GM06990 (cell line): ENCODE measurements at regions not wholly inside any gene's neighbourhood (a gene's known extent, or its start where the extent isn't known, plus 50 kb on each side); places are given as distances from the start of the nearest gene placed in this dataset.

Experiments
- DNase-seq: peaks from one replicate; pipeline ENCODE4 v3.0.0-alpha.2; 2011; ENCODE audit not compliant: insufficient read length; ENCODE audit errors: extremely low read depth
- H3K27me3 ChIP-seq: replicated peaks from 2 replicates; pipeline ENCODE4 v1.6.0; 2011; ENCODE audit warnings: low read length; ENCODE audit not compliant: control insufficient read depth, insufficient read depth
- H3K36me3 ChIP-seq: 2 replicates; pipeline ENCODE4 v1.5.1; 2011; ENCODE audit warnings: low read length; ENCODE audit not compliant: control insufficient read depth, insufficient read depth
- H3K4me3 ChIP-seq: replicated peaks from 2 replicates; pipeline ENCODE4 v1.5.1; 2011; ENCODE audit warnings: low read depth, mild to moderate bottlenecking, control low read depth, low read length
- CTCF ChIP-seq: IDR thresholded peaks from 2 replicates; pipeline ENCODE4 v1.5.1; 2011; ENCODE audit warnings: low read length, control low read depth, mild to moderate bottlenecking, inconsistent platforms; ENCODE audit not compliant: insufficient read depth, poor library complexity, severe bottlenecking

GRCh38 chr2:45260946-45261345, 251.7 kb upstream of the SIX2 start:
- H3K27me3 ChIP-seq = peaks cover 3% of the 10 kb centered on the region
- no peaks in the 10 kb centered on the region for H3K36me3 ChIP-seq
- no peak overlapping the region for H3K4me3 ChIP-seq
- no peak for DNase-seq
- no peak for TF ChIP-seq CTCF

DNA sequence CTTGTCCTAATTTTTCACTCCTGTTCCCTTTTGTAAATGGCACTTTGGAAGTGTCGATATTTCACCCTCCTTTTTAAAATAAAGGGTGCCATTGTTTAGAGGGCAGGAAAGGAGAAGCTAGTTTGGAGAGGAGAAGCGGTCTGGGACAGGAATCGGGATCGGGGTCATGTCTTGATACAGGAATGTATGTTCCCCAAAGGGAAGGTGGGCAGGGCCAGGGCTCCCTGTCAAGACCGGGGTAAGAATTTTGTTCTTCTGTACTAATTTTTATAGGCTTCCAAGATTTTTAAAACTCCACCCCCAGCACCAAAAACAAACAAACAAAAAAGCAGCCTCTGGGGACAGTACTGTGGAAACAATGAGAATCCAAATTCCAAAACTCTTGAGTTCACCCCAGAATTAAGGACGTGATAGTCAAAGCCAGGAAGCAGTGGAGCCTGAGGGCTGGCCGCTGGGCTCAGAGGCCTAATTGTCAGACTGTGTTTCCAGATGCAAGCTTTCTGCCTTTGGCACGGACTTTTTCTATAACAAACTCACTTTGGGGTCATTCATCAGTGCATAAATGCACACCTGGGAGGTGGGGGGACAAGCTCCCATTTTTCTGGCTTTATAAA, 250.4 kb upstream of the SIX2 start:
- no peak for TF ChIP-seq CTCF
- Histone ChIP-seq H3K4me3 (no peak overlapping the region), H3K36me3 (no peaks in the 10 kb centered on the region), H3K27me3 (peaks cover 3% of the 10 kb centered on the region)
- DNase-seq = no peak

DNA sequence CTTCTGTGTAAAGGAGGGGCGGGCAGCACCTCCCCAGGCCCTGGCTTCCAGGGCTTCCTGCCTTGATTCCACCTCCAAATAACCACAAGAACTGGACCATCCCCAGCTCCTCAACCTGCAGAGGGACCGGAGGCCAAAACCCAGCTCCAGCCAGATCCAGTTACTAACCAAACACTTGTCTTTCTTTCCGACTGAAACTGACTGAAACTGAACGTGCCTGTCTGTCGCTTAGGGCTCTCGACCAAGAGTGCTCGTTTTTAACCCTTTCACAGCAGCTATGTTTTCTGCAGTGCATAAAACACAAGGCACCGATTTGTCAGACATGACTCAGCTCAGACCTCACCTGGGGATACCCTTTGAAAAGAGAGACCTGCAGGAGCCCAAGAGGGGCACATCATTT, 249.9 kb upstream of the SIX2 start:
- DNase-seq = no peak
- no peak overlapping the region for H3K4me3 ChIP-seq

DNA sequence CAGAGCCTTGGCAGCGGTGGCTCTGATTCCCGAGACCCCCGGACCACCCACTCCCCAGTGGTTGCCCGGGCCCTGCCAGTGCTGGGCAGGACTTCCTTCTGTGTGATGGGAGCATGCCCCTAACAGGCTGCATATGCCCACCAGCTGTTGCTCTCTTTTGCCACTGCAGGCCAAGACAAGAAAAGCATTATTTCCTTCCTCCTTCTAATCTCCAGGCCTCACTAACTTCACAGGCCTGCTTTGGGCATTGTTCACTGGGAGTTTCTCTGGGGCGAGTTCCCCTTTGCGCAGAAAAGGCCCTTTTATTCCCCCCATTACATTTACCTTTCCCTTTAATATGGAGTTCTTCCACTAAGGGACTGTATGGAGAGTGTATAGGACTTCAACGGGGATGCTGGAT, 249.1 kb upstream of the SIX2 start:
- H3K36me3 ChIP-seq = no peaks in the 10 kb centered on the region
- no peak overlapping the region for H3K4me3 ChIP-seq
- TF ChIP-seq CTCF = no peak
- DNase-seq = no peak
- H3K27me3 ChIP-seq = no peaks in the 10 kb centered on the region; the same call in none of the 2 replicates

More for the DNA sequence above, 249.9 kb upstream of the SIX2 start:
- TF ChIP-seq CTCF = no peak
- peaks cover 3% of the 10 kb centered on the region for H3K27me3 ChIP-seq
- no peaks in the 10 kb centered on the region for H3K36me3 ChIP-seq

DNA sequence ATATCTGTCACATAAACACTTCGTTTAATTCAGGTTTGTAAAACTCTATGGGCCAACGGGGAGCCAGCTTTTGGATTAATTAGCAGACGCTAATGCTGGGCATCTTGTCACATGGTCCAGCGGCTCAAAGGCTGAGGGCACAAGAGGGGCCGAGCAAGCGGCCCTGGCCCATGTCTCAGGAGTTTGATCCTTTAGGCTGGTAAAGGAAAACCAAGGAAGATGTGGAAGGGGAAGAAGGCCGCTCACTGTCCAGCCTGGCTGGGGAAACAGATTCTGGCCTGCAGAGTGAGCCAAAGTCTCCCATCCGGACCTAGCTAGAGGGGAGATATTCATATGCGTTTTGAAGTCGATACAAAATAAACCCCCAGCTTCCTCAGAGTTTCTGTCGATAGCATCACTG, 248.6 kb upstream of the SIX2 start:
- no peaks in the 10 kb centered on the region; the same call in none of the 2 replicates for H3K27me3 ChIP-seq
- H3K4me3 ChIP-seq = no peak overlapping the region
- no peaks in the 10 kb centered on the region for H3K36me3 ChIP-seq
- no peak for TF ChIP-seq CTCF
- DNase-seq = no peak
